Prostate gland (tissue), 2 donors: ENCODE measurements at regions not wholly inside any gene's neighbourhood (a gene's known extent, or its start where the extent isn't known, plus 50 kb on each side); places are given as distances from the start of the nearest gene placed in this dataset.

Source experiments
- CTCF ChIP-seq, 4 experiments: fragments of 200-600 bp in 2 of 4; fragments of 450-650 bp in 2 of 4; sonication (generic) in 2 of 4; IDR thresholded peaks; 1 replicate in 3 of 4; 2 replicates in 1 of 4; pipeline ENCODE4 v1.5.1; 2016 to 2019; ENCODE audit warnings: antibody characterized with exemption in 4 of 4, mild to moderate bottlenecking in 2 of 4, moderate library complexity in 2 of 4
- POLR2AphosphoS5 ChIP-seq: sonication (generic); formaldehyde crosslinking; IDR thresholded peaks from one replicate; pipeline ENCODE4 v1.6.1; 2017; ENCODE audit warnings: antibody characterized with exemption

- no peak for TF ChIP-seq CTCF (IDR thresholded peaks at IDR 0.05)
- no peak for TF ChIP-seq POLR2AphosphoS5
Measured at GRCh38 chr3:175914785-175915184, 1055.7 kb downstream of the NAALADL2 start.
